ENCODE measurements at regions not wholly inside any gene's neighbourhood (a gene's known extent, or its start where the extent isn't known, plus 50 kb on each side); places are given as distances from the start of the nearest gene placed in this dataset.

GRCh38 chr3:99248130-99248529, 346.6 kb upstream of the DCBLD2 start (continued):
- TF ChIP-seq, protein P1, sequence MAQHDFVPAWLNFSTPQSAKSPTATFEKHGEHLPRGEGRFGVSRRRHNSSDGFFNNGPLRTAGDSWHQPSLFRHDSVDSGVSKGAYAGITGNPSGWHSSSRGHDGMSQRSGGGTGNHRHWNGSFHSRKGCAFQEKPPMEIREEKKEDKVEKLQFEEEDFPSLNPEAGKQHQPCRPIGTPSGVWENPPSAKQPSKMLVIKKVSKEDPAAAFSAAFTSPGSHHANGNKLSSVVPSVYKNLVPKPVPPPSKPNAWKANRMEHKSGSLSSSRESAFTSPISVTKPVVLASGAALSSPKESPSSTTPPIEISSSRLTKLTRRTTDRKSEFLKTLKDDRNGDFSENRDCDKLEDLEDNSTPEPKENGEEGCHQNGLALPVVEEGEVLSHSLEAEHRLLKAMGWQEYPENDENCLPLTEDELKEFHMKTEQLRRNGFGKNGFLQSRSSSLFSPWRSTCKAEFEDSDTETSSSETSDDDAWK (CRISPR knock-in tag; IDR thresholded peaks at IDR 0.05): no peak
- TF ChIP-seq ZFAT (CRISPR knock-in tag; conservative IDR thresholded peaks at IDR 0.05): no peak
- TF ChIP-seq NR0B2 (CRISPR knock-in tag; IDR thresholded peaks at IDR 0.05): no peak
- TF ChIP-seq SIN3B (IDR thresholded peaks at IDR 0.05; ENCODE audit: low read length): no peak
- no peak for TF ChIP-seq MBD4 (IDR thresholded peaks at IDR 0.05; ENCODE audit: borderline replicate concordance, low read length)
- TF ChIP-seq, protein P2, sequence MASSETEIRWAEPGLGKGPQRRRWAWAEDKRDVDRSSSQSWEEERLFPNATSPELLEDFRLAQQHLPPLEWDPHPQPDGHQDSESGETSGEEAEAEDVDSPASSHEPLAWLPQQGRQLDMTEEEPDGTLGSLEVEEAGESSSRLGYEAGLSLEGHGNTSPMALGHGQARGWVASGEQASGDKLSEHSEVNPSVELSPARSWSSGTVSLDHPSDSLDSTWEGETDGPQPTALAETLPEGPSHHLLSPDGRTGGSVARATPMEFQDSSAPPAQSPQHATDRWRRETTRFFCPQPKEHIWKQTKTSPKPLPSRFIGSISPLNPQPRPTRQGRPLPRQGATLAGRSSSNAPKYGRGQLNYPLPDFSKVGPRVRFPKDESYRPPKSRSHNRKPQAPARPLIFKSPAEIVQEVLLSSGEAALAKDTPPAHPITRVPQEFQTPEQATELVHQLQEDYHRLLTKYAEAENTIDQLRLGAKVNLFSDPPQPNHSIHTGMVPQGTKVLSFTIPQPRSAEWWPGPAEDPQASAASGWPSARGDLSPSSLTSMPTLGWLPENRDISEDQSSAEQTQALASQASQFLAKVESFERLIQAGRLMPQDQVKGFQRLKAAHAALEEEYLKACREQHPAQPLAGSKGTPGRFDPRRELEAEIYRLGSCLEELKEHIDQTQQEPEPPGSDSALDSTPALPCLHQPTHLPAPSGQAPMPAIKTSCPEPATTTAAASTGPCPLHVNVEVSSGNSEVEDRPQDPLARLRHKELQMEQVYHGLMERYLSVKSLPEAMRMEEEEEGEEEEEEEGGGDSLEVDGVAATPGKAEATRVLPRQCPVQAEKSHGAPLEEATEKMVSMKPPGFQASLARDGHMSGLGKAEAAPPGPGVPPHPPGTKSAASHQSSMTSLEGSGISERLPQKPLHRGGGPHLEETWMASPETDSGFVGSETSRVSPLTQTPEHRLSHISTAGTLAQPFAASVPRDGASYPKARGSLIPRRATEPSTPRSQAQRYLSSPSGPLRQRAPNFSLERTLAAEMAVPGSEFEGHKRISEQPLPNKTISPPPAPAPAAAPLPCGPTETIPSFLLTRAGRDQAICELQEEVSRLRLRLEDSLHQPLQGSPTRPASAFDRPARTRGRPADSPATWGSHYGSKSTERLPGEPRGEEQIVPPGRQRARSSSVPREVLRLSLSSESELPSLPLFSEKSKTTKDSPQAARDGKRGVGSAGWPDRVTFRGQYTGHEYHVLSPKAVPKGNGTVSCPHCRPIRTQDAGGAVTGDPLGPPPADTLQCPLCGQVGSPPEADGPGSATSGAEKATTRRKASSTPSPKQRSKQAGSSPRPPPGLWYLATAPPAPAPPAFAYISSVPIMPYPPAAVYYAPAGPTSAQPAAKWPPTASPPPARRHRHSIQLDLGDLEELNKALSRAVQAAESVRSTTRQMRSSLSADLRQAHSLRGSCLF (CRISPR knock-in tag; IDR thresholded peaks at IDR 0.05; ENCODE audit: borderline replicate concordance): no peak
- TF ChIP-seq, protein P3, sequence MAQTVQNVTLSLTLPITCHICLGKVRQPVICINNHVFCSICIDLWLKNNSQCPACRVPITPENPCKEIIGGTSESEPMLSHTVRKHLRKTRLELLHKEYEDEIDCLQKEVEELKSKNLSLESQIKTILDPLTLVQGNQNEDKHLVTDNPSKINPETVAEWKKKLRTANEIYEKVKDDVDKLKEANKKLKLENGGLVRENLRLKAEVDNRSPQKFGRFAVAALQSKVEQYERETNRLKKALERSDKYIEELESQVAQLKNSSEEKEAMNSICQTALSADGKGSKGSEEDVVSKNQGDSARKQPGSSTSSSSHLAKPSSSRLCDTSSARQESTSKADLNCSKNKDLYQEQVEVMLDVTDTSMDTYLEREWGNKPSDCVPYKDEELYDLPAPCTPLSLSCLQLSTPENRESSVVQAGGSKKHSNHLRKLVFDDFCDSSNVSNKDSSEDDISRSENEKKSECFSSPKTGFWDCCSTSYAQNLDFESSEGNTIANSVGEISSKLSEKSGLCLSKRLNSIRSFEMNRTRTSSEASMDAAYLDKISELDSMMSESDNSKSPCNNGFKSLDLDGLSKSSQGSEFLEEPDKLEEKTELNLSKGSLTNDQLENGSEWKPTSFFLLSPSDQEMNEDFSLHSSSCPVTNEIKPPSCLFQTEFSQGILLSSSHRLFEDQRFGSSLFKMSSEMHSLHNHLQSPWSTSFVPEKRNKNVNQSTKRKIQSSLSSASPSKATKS (CRISPR knock-in tag; IDR thresholded peaks at IDR 0.05): no peak

Data from HepG2 (cell line).